Fibroblast of skin of left quadriceps (primary cell): ENCODE measurements at regions not wholly inside any gene's neighbourhood (a gene's known extent, or its start where the extent isn't known, plus 50 kb on each side); places are given as distances from the start of the nearest gene placed in this dataset.

Experiments
- DNase-seq, 2 experiments: peaks; one replicate each; pipeline ENCODE4 v3.0.0-alpha.2; 2013; ENCODE audit warnings: low read depth in 2 of 2

DNA sequence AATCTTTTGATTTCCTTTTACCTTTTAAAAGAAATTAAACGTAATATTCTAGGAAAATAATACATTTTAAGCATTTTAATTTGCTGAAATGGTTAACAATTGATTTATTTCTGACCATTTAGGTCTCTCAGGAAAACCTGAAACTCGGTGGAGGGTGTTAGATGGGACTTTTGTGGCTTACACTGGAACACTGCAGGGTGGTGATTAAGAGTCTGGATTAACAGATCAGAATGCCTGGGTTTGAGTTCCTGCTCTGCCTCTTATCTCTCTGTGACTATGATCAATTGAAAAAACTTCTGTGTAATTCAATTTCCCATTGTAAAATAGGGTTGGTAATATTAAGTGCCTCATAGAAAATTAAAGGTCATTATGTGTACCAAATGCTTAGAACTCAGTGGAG is 168.7 kb downstream of the UBE2E3 start:
- no peak for DNase-seq

DNA sequence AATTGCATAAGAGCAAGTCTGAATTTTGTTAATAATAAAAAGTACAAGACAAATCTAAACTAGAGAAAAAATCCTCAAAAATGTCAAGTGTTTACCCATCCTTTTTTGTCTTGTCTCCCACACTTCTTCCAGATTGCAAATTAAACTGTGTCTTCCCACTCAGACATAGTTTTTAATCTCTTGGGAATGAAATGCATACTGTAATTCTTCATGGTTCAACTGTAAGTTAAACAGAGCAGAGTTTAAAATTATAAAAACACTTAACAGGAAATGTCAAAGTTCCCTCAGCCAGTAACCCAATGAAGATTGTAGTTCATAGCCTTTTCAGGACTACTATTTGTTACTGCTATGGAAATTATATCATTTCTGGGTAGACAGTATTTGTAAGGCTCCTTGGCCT is 171.8 kb downstream of the UBE2E3 start:
- DNase-seq, result no peak

DNA sequence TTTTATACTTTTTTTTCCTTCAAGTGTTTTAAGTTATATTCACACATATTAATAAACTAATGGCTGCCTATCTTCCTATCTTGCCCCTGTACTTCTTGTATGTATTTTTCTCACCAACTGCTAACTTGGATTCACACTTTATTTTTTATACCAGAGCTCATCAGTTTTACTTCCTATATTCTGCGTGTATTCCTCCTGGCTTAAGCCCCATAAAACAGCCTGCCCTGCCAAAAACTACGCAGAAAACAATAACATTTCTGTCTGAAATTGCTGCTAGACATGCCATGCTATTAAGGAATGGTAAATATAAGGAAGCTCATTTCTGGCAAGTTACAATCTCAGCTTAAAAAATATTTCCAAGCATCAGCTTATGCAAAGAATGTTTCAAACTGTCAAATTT is 172.3 kb downstream of the UBE2E3 start:
- DNase-seq, result no peak

DNA sequence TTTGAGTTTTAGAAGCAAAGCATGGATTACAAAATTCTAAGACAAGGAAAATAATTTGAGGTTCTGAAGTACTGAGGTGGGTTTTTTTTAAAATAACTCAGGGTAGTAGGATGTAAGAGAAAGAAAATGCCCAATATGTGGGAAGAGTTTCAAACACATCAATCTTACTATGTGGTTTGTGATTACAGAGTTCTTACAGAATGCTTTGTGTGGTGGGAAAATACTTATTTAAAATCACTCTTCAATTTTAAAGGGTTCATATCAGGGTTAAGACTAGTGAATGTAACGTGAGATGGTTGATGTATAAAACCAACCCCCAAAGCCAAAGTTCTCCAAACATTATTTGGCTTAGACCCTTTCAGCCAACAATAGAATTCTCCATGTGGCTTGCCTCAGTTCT is 173.5 kb downstream of the UBE2E3 start:
- DNase-seq, result no peak

DNA sequence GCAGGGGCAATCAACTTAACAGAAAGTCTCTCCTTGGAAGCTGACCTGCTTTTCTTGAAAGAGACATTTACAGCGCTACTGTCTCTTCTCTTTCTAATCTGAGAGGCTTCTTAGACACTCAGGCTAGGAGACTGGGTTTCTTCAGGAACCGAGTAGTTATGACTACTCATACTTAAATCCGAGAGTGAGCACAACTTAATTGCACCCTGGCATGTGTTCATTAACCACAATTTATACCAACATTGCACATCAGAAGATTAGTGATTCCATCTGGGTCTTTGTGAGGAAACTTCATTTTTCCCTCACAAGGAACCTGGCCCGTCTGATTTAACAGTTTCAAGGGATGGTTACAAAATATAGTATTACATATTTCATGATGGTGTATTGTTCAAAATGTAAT is 176.9 kb downstream of the UBE2E3 start:
- peak; percentile 51 to 55 for DNase-seq

DNA sequence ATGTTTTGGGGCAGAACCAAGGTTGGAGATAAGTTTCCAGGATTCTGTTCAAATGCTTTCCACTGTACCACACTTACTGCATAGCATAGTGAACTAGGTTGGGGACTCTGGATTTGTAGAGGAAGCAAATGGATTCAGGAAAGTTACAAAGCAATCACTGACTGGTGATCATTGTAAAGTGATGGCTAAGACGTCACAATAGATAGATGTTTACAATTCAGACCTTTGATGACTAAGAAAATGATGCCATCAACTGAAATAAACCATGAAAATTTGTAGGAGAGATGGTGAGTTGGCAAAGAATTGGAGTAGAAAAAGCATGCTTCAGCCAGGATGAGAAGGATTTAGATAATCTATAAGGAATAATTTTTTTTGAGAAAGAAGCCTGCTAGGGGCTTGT is 178.0 kb downstream of the UBE2E3 start:
- no peak for DNase-seq

DNA sequence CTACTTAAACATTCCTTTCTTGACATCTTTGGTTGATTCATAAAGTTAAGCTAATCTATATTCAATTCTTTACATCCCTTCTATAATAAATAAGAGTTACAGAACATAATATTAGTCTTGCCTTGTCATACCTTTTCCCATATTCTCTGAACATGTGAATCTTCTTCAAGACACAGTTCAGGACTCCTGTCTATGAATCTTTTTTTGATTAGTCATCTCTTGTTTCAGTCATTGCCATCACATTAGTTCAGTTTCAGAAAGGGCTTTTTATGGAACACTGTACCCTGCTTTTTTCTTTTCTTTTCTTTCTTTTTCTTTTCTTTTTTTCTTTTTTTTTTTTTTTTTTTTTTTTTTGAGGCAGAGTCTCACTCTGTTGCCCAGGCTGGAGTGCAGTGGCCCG is 181.2 kb downstream of the UBE2E3 start:
- DNase-seq, result no peak

DNA sequence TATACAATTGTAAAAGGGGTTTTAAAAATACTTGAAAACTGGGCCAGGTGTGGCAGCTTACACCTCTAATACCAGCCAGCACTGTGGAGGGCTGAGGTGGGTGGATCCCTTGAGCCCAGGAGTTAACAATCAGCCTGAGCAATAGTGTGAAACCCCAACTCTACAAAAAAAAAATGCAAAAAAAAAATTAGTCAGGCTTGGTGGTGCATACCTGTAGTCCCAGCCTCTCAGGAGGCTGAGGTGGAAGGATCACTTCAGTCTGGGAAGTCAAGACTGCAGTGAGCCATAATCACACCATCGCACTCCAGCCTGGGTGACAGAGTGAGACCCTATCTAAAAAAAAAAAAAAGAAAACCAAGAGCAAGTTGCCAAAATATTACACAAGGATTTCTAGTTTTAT is 182.7 kb downstream of the UBE2E3 start:
- DNase-seq, result no peak

DNA sequence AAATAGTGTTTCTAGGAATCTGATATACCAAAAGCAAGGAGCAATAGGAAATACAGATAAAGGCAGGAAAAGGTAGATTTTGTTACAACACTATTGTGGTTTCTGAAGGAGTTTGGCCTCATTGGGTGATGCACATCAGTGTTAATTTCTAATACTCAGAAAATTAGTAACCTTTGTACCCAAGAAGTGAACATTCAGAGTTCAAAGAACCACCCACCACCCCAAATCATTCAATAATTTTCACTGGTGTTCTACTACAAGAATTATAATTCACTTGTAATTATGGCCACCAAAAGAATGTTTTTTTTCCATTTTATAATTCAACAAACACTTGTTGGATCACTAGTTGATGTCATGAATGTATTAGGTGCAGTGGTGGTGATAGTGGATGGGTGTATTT is 183.3 kb downstream of the UBE2E3 start:
- no peak for DNase-seq

DNA sequence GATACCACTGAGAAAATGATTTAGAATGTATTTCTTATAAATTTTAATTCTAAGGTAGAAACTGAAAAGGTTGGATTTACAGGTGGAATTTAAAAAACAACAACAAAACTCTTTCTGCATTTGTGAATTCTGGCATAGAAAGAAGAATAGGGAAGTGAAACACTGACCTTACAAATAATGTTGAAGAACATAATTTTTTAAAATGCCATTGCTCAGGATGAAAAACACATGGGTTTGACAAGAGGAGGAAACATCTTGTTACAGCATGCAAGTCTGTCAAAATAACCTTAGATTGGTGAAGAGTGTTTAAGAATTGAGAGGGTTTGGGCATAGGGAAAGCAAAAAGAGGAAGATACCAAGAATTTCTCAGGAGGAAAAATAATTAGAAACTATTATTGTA is 184.3 kb downstream of the UBE2E3 start:
- DNase-seq, result no peak

DNA sequence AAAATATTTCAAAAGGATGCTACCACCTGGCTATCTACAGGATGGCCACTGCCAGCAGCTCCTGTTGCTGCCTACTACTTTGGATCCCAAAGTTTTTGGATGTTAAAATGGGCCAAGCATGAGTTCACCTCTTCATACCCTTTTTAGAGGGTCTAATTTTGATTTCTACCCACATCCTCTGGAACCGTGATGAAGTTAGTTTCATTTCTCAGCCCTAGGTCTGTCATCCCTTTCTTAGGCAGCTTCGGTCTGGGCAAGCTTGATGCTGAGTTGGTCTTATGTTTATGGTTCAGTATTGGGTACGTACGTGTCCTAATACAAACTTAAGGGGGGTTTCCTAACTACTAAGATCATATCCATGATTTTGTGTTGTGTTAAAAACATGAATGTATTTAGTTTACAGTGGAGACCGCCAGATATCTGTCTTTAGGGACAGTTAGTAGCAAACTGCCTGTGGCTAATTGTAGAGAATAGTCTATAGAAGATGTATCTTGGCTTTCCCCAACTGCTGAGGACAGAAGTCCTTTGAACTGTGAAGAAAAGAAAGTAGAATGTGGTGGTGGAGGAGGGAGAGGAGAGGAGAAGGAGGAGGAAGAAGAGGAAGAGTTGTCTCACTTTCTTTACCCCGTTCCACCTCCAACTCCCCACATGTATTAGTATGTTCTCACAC is 184.9 kb downstream of the UBE2E3 start:
- no peak for DNase-seq

DNA sequence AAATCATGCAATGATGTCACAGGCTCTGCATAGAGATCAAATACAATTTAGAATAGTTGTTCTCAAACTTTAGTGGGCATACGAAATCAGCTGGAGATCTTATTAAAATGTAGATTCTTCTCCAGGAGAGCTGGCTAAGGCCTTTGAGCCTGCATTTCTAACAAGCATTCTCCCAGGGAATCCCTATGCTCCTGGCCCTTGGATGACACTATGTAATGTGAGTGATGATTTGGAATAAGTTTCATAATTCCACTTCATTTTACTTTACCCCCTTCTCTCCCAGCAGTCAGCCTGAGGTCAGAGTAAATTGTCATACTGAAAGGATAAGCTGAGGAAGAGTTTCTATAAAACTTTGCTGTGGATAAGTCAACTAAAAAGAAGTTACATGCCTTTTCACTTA is 189.1 kb downstream of the UBE2E3 start:
- DNase-seq, result no peak

DNA sequence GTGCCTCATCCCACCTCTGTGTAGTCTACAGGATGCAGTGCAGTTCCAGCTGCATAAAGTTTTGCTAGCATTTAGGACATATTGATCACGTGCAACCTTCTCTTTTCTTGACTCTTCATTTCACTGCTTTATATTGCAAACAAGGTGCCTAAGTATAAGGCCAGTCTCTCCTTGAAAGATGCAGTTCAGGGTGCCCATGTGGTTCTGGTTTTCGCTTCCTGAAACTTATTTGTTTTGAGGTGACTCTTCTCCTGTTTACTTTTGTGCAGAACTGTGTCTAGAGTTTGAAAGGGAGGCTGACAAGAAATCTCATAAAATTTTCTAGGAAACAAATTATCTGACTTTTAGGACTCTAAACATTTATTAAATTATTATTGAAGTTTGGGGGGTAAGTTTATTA is 189.9 kb downstream of the UBE2E3 start:
- no peak for DNase-seq

DNA sequence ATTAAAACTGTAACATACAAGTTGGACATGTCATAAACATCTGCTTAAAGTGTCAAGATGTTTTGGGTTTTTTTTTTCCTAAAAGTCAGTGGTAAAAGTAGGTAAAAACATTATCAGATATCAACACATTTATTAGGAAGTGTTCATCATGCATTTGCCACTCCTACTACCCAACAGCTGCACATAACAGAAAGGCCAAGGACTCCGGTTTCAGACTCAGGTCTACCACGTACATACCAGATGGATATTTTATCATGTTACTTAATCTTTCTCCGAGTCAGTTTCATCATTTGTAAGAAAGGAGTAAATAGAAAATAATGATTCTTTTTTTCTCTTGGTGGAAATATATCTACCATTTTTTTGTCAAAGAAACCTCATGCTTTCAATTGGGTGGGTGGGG is 192.3 kb downstream of the UBE2E3 start:
- DNase-seq, result no peak

DNA sequence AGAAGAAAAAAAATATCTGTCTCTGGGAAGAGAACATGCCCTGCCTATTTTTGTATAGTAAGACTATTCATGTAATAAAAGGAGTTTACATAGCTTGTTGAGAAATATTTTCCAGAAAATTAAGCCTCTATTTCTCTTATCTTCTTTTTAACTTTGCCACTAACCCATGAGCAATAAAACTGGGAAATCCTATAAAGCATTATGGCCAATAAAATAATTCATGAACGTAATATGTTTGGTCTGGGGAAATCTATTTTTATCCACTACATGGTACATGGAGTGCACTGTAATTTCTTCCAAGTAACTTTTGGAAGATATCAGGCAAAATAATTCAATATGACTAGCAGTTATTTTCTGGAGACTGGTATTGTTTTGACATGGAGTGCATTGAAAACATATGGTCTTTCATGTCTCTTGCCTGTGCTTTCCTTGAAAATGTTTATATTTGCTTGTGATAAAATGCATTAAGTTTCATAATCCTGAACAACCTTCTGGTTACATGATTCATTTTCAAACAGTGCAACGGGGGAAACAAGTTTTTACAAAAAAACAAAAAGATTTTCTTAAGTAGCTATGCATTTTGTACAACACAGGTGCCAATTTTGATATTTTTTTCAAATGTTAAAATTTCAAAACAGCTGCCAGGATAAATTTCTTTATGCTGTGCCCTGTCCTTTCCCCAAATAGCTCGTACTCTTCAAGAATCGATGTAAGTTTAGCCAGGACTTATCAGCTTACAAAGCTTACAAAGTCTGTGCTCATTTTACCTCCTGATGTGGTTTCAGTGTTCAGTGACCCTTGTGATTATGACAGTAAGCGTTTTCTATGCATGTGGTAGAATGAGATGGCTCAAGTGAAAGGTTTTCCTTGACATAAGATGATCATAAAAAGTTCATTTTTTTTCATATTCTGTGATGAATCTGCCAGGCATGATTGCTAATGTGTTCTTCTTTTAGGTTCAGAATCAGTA is 194.5 kb downstream of the UBE2E3 start:
- DNase-seq, result peak; percentile 28 to 30

DNA sequence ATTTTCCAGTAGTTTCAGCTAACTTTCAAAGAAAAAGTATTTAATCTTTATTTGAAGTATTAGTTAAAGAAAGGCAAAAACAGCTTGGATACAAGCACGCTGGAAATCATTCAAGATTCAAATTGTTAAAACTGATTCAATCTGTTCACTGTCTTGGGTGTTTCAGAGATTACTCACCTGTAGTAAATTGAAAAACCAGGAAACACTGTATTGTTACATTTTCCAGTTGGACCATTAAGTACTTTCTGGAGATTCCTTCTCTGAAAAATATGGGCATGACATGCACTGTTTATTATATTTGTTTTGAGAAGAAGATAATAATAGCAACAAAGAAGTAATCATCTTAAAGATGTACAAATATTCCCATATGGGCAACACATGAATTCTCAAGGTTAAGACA is 196.1 kb downstream of the UBE2E3 start:
- no peak for DNase-seq

DNA sequence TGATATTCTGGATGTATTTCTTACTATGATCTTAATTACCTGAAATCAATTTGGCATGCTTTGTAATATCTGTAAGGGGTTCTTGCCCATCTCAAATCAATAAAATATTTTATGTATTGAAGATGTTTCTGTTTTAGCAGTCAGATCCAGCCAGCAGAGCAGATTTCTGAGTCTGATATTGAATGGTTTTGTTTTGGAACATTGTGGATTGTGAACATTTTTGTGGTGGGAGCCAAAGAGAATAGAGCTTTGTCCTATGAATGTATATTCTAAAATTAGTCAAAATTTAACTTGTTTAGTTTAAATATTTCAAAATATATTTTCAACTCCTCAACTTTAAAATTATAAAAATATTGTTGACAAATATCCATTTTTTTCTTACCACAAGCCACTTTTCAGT is 197.0 kb downstream of the UBE2E3 start:
- no peak for DNase-seq

DNA sequence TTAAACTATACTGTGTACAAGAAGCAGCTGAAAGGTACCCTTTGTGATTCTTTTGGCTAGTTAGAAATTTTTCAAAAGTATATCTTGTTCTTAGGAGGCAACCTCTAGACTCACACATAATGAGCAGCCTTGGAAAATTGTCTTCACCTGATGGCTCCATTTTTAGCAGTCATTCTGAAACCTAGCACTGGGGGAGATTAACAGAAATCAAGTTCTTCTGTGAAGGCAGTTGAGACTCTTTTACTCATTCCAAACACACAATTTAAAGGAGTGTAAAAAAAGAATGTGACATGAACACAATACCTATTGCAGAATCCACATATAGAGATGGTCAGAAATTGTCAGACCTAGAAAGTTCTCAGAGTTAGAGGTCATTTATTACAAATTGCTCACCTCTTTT is 197.7 kb downstream of the UBE2E3 start:
- DNase-seq, result no peak

DNA sequence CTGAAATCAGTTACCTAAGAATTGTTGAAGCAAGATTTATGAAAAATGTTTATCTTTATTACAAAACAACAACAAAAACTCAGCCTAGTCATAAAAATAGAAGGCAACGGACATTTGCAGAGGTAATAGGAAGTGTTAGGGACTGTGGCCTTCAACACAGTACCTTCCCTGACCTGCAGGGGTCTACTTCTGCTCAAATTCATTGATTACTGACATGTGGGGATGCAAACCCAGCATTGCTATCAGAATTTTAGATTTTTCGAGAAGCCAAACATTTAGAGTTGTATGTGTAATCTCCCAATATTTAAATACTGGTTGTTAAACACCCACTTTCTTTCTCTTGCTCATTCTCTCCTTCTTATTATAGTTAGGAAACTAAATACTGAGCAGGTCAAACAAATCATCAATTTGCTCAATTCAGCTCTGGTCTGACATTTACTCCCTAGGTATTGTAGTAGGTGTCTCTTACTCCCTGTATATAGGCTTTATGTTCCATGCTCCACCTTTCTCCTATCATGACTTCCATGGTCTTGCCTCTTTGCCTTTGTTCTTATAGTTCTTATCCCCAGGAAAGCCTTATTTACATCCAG is 198.5 kb downstream of the UBE2E3 start:
- DNase-seq, result no peak

DNA sequence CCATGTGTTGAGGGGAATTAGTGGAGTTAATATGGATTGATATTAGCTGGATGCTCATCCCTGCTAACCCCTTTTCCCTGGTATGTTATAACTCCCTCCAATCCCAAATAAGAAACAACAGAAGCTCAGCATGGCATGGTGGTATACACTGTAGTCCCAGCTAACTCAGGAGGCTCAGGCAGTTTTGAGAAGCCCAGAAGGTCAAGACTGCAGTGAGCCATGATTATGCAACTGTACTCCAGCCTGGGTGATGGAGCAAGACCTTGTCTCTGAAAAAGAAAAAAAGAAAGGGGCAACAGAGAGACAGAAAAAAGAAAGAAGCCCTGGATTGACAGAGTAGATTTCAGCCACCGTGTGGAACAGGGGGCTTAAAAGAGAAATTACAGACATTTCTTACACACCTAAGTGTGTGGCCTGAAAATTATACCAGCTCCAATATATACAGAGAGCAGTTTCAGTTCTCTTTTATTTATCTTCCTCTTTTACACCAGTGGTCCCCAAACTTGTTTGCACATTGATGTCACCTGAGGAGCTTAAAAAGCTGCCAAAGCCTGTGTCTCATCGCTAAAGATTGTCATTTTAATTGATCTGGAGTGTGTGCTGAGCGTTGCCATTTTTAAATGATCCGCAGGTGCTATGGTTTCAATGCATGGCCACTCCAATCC is 203.6 kb downstream of the UBE2E3 start:
- no peak for DNase-seq

DNA sequence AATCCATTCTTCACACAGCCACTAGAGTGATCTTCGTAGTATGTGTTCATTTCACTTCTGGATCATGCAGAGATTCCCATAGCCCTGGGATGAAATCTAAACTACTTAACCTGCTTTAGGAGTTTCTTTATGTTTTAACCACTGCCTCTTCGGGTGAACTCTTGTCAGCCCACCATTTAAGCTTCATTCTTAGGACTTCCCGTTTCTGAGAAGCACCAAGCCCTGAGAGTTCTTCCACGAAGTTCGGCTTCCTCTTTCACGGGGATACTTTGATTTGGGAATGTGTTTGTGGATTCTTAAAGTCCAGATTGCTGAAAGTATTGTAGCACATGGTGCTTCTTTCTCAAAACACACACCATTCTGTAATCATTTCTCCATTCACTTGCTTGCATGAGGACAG is 205.0 kb downstream of the UBE2E3 start:
- DNase-seq, result no peak

DNA sequence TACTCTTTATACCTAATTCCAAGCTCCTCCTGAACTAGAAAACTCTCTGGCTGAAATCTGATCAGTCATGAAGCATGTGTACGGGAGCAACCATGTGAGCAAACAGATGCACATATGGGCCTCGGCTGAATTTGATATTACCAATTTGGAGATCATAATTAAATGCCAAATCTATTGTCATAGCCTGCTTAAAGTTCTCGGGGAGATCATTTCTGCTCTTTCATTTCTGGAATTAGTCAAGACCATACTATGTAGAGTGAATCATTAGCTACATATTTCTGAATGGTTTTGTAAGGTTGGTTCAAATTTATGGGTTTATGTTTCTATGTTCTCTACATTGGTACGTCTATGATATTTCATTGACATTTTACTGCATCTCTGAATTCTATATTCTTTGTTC is 205.5 kb downstream of the UBE2E3 start:
- peak in 1 of 2 experiments; percentile 33 for DNase-seq
